ENCODE measurements at regions not wholly inside any gene's neighbourhood (a gene's known extent, or its start where the extent isn't known, plus 50 kb on each side); places are given as distances from the start of the nearest gene placed in this dataset.

DNA sequence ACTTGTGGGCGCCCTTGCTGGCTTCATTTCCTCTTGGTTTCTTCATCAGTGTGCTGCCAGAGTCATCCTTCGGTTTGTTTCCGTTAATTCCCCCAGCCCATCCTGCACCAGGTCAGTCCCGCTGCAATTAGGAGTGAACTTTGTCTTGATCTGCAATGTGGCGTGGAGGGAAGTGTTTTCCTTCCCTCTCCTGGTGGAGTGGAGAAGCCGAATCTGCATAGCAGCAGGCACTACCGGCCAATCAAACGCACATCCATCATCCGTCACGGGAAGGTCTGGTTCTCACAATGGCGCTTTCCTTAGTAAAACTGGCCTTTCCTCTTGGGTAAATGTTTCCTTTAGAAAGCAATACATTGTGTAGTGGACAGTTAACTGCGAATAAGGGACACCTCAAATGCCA, 337.5 kb downstream of the CXCL12 start:
- TF ChIP-seq, protein P1, sequence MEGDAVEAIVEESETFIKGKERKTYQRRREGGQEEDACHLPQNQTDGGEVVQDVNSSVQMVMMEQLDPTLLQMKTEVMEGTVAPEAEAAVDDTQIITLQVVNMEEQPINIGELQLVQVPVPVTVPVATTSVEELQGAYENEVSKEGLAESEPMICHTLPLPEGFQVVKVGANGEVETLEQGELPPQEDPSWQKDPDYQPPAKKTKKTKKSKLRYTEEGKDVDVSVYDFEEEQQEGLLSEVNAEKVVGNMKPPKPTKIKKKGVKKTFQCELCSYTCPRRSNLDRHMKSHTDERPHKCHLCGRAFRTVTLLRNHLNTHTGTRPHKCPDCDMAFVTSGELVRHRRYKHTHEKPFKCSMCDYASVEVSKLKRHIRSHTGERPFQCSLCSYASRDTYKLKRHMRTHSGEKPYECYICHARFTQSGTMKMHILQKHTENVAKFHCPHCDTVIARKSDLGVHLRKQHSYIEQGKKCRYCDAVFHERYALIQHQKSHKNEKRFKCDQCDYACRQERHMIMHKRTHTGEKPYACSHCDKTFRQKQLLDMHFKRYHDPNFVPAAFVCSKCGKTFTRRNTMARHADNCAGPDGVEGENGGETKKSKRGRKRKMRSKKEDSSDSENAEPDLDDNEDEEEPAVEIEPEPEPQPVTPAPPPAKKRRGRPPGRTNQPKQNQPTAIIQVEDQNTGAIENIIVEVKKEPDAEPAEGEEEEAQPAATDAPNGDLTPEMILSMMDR (conservative IDR thresholded peaks at IDR 0.05; ENCODE audit: low read length): no peak
- no peak for TF ChIP-seq EZH2phosphoT487 (IDR thresholded peaks at IDR 0.05; ENCODE audit: borderline replicate concordance)
